A673 (cell line): ENCODE measurements at regions not wholly inside any gene's neighbourhood (a gene's known extent, or its start where the extent isn't known, plus 50 kb on each side); places are given as distances from the start of the nearest gene placed in this dataset.

Source experiments
- CTCF ChIP-seq: fragments of 300-800, 200-600 bp; sonication (generic); conservative IDR thresholded peaks from 2 replicates; pipeline ENCODE4 v1.5.1; 2017; ENCODE audit warnings: low read depth, mild to moderate bottlenecking, antibody characterized with exemption, low read length, moderate library complexity, mixed read lengths
- EZH2 ChIP-seq: fragments of 200-600 bp; sonication (generic); IDR thresholded peaks from 2 replicates; pipeline ENCODE4 v1.6.1; 2017; ENCODE audit warnings: borderline replicate concordance, low read depth, mild to moderate bottlenecking, mixed read lengths, antibody characterized with exemption, low read length; ENCODE audit not compliant: poor library complexity, severe bottlenecking

GRCh38 chr6:1515781-1516180, 93.9 kb upstream of the FOXC1 start:
- TF ChIP-seq EZH2 (no peak), CTCF (no peak)
